ENCODE measurements at regions not wholly inside any gene's neighbourhood (a gene's known extent, or its start where the extent isn't known, plus 50 kb on each side); places are given as distances from the start of the nearest gene placed in this dataset.
"Not testable (repeated sequence)": the region's sequence is repeated elsewhere in the genome, so short reads cannot be mapped to it uniquely, and the experiment has no call there.

DNA sequence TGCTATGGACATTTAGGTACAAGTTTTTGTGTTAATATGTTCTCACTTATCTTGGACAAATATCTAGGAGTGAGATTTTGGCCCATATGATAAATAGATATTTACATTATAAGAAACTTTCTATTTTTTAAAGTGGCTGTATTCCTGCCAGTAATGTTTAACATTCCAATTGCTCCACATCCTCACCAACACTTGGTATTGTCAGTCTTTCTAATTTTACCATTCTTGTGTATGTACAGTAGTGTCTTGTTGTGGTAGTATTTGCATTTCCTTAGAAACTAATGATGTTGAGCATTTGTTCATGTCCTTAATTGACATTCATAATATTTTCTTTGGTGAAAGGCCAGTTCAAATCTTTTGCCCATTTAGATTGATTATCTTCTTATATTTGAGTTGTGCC lies 171.4 kb upstream of the TSHZ3 start:
- no peaks in the 10 kb centered on the region for H3K27me3 Mint-ChIP-seq
- H3K4me3 Mint-ChIP-seq = no peak overlapping the region
- H3K9me3 Mint-ChIP-seq = peaks cover 11% of the 10 kb centered on the region
- H3K4me1 Mint-ChIP-seq = no peaks in the 10 kb centered on the region
- no peak overlapping the region for H3K27ac Mint-ChIP-seq
- DNase-seq = no peak
- no peaks in the 10 kb centered on the region for H3K36me3 Mint-ChIP-seq

DNA sequence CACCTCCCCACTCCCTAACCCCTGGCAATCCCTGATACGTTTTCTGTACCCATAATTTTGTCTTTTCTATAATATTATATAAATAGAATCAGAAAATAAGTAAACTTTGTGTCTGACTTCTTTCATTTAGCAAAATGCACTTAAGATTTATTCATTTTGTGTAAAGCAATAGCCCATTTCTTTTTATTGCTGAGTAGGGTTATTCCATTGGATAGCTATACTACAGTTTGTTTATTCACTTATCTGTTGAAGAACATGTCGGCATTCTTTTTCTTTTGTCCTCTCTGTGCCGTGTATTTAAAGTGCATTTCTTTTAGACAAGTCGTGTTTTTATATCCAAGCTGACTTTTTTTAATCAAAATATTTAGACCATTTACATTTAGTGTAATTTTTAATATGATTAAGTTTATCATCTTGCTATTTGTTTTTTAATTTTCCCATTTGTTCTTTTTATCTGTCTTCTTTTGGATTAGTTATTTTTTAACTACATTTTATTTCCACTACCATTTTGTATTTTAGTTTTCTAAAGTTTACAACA lies 176.4 kb upstream of the TSHZ3 start:
- Mint-ChIP-seq H3K9me3 (peaks cover 17% of the 10 kb centered on the region), H3K4me3 (no peak overlapping the region), H3K27ac (no peak overlapping the region), H3K27me3 (no peaks in the 10 kb centered on the region), H3K36me3 (no peaks in the 10 kb centered on the region), H3K4me1 (no peaks in the 10 kb centered on the region)
- DNase-seq = no peak

DNA sequence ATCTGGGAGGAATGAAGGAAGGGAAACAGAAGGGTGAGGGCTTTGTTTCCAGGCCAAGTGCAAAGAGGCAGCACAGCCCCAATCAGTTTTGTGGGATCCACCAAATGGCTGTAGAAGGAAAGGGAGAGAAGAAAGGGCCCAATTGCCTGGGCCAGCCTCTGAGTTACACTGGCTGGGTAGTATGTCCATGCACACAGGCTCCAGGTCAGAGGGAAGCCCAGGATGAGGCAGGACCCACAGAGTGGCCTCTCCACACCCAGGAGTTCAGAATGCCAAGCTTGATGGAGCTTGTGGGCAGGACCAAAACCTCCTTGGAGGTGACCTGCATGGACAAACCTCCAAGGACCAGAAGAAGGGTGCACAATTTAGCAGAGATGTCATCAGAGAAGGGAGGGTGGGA lies 178.2 kb upstream of the TSHZ3 start:
- no peak for DNase-seq
- H3K4me3 Mint-ChIP-seq = no peak overlapping the region
- no peaks in the 10 kb centered on the region for H3K27me3 Mint-ChIP-seq
- H3K9me3 Mint-ChIP-seq = peaks cover 14% of the 10 kb centered on the region
- H3K36me3 Mint-ChIP-seq = no peaks in the 10 kb centered on the region
- H3K27ac Mint-ChIP-seq = no peak overlapping the region
- H3K4me1 Mint-ChIP-seq = no peaks in the 10 kb centered on the region

DNA sequence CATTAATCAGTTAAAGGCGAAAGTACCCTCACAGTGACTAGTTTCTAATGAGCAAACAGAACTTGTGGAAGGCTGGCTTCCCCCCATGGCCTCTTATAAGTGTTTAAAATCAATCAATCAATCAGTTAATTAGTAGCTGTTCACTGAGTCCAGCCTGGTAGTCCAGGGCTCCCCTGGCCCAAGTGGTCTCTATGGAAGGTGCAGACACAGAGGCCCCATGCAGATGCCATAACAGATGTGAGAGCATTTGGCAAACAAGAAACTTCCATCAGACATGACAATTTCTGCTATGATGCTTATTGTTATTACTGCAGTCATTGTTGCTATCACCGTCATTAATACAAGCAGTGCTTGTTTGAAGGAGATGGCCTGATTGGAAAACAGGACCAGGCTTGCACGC lies 179.0 kb upstream of the TSHZ3 start:
- no peaks in the 10 kb centered on the region for H3K27me3 Mint-ChIP-seq
- no peak overlapping the region for H3K4me3 Mint-ChIP-seq
- no peaks in the 10 kb centered on the region for H3K4me1 Mint-ChIP-seq
- peaks cover 14% of the 10 kb centered on the region for H3K9me3 Mint-ChIP-seq
- no peak overlapping the region for H3K27ac Mint-ChIP-seq
- H3K36me3 Mint-ChIP-seq = no peaks in the 10 kb centered on the region
- DNase-seq = no peak

DNA sequence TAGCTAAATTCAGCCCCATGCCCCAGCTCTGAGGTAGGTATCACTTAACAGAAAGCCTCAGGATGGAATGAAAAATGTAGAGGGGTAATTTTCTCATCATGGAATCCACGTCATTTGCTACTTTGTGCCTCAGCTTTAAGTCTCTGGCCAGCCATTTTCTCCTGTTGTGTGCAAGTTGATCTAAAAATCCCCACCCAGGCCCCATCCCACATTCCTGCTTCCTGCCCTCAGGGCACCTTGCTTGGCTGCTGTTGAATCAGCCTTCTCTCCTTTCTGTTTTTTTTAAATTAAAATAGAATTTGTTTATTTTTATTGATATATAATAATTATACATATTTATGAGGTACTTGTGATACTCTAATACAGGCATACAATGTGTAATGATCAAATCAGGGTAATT lies 179.9 kb upstream of the TSHZ3 start:
- Mint-ChIP-seq H3K27ac (no peak overlapping the region), H3K9me3 (peaks cover 14% of the 10 kb centered on the region), H3K4me3 (no peak overlapping the region), H3K4me1 (no peaks in the 10 kb centered on the region), H3K27me3 (no peaks in the 10 kb centered on the region), H3K36me3 (no peaks in the 10 kb centered on the region)
- DNase-seq = no peak

DNA sequence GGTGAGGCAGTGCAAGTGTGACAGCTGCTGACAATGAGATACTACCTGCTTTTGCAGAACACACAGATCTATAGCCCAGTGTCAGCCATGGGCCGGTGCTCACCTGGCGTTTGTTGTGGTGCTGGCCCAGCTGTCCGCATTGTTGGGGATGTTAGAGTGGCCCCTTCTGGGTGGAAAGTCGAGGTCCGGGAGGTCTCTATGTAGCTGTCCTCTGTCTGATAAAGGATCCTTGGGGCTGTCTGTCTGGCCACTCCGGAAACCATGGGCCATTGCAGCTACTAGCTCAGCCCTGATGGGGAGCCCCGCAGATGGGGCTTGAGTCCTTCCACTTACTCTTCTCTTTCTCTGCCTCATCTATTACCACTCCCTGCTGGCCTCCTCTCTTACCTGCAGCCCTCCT lies 181.5 kb upstream of the TSHZ3 start:
- peaks cover 8% of the 10 kb centered on the region for H3K9me3 Mint-ChIP-seq
- no peaks in the 10 kb centered on the region for H3K36me3 Mint-ChIP-seq
- no peaks in the 10 kb centered on the region for H3K27me3 Mint-ChIP-seq
- no peak overlapping the region for H3K27ac Mint-ChIP-seq
- no peak overlapping the region for H3K4me3 Mint-ChIP-seq
- no peaks in the 10 kb centered on the region for H3K4me1 Mint-ChIP-seq
- no peak for DNase-seq

DNA sequence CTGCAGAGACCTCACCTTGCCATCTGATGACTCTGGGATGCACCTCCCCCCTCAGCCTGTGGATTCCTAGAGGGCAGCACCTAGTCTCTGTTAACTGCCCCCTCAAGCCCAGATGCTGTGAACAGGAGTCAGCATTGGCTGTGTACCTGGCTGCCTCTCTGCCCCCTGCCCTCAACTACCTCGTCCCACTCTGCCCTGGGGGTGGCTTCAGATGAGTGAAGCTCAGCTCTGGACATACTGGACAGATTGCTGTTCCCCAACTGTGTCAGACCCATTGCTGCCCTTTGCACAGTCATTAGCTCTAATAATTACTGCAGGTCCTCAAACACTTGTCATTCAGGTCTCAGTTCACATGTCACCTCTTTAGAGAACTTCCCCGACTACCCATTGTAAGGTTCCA lies 182.1 kb upstream of the TSHZ3 start:
- no peaks in the 10 kb centered on the region for H3K36me3 Mint-ChIP-seq
- H3K4me1 Mint-ChIP-seq = no peaks in the 10 kb centered on the region
- peaks cover 4% of the 10 kb centered on the region for H3K9me3 Mint-ChIP-seq
- no peak overlapping the region for H3K4me3 Mint-ChIP-seq
- no peak for DNase-seq
- H3K27me3 Mint-ChIP-seq = no peaks in the 10 kb centered on the region
- H3K27ac Mint-ChIP-seq = no peak overlapping the region

DNA sequence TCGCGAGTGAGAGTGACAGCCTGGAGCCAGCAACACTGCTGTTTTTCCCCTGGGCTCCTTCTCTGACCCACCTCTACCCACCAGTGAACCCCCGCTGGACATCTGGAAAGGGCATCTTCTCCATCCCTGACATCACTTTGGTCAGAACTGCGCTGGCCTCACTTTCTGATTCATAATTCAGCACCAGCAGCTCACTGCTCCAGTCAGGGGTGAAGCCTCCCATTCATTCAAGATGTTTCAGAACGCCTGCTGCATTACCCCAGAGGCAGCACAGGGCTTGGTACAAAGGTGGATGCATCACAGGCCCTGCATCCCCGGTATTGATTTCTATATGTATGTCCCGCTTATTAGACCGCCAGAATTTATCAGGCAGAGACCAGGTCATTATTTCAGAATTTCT lies 182.8 kb upstream of the TSHZ3 start:
- H3K4me1 Mint-ChIP-seq = no peaks in the 10 kb centered on the region
- H3K27ac Mint-ChIP-seq = no peak overlapping the region
- DNase-seq = no peak
- no peak overlapping the region for H3K4me3 Mint-ChIP-seq
- no peaks in the 10 kb centered on the region for H3K36me3 Mint-ChIP-seq
- H3K27me3 Mint-ChIP-seq = no peaks in the 10 kb centered on the region
- peaks cover 2% of the 10 kb centered on the region for H3K9me3 Mint-ChIP-seq

DNA sequence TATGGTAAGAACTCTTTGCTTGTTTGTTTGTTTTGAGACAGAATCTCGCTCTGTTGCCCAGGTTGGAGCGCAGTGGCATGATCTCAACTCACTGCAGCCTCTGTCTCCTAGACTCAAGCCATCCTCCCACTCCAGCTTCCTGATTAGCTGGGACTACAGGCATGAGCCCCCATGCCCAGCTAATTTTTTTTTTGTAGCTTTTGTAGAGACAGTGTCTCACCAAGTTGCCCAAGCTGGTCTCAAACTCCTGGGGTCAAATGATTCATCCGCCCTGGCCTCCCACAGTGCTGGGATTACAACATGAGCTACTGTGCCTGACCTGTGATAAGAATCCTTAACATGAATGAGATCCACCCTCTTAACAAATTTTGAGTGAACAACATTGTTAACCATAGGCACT lies 183.9 kb upstream of the TSHZ3 start:
- H3K36me3 Mint-ChIP-seq = no peaks in the 10 kb centered on the region
- no peak overlapping the region for H3K4me3 Mint-ChIP-seq
- H3K9me3 Mint-ChIP-seq = peaks cover 6% of the 10 kb centered on the region
- DNase-seq = no peak
- H3K27me3 Mint-ChIP-seq = no peaks in the 10 kb centered on the region
- H3K27ac Mint-ChIP-seq = no peak overlapping the region
- H3K4me1 Mint-ChIP-seq = no peaks in the 10 kb centered on the region

DNA sequence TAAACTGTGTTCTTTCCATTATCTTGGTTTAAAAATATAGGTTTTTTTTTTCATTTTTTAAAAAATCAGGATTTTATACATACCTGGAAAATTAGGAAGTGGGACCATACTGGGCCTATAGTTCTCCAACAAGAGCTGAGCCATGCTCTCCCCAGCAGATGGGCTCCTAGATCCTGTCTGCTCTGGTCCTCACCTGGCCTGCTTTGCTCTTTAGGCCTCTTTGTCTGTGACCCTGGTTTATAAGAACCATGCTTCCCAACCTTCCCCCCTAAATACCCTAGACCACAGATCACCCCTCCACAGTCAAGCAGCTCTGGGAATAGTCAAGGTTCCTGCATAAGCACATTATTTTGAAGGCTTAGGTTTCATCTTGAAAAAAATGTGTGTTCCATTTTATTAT lies 185.0 kb upstream of the TSHZ3 start:
- H3K4me3 Mint-ChIP-seq = no peak overlapping the region
- H3K27me3 Mint-ChIP-seq = no peaks in the 10 kb centered on the region
- H3K4me1 Mint-ChIP-seq = no peaks in the 10 kb centered on the region
- no peak for DNase-seq
- peaks cover 8% of the 10 kb centered on the region for H3K9me3 Mint-ChIP-seq
- H3K36me3 Mint-ChIP-seq = no peaks in the 10 kb centered on the region
- H3K27ac Mint-ChIP-seq = no peak overlapping the region

DNA sequence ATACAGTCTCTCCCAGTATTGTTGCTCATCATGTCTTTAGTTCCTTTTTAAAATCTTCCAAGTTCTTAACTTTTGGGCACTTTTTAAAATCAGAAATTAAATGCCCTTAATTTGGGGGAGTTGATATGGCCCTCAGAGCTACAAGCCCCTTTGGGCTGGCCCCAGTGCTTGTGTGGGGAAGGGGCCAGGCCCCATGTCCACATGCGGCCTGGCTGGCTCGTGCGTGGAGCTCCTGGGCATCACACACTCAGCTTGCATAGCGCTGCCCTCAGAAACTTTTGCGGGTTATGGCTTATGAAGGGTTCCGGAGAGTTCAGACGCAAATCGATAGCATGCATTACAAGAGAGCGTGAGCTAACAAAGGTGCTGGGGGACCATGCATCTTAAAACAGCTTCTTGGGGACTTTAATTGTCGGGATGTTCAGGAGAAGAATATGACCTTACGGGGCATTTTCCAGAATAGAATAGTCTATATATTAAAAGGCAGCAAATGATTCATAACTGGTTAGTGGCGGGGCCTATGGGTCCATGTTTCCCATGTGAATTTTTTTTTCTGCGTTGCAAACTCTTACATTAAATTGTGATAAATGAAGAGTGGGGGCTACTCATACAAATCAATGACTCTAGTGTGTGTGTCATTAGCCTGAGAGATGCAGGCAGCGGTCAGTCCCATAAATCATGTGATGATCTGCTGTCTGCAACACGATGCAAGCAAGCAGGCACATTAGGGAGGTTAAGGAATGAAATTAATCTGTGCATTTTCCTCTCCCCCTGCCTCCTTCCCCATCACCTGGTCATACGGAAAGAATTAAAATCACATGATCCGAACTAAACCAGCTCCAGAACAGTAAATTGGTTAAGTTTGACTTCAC lies 185.8 kb upstream of the TSHZ3 start:
- no peak overlapping the region for H3K27ac Mint-ChIP-seq
- DNase-seq = no peak
- no peak overlapping the region for H3K4me3 Mint-ChIP-seq
- H3K27me3 Mint-ChIP-seq = no peaks in the 10 kb centered on the region
- H3K4me1 Mint-ChIP-seq = no peaks in the 10 kb centered on the region
- H3K9me3 Mint-ChIP-seq = peaks cover 6% of the 10 kb centered on the region
- H3K36me3 Mint-ChIP-seq = no peaks in the 10 kb centered on the region

DNA sequence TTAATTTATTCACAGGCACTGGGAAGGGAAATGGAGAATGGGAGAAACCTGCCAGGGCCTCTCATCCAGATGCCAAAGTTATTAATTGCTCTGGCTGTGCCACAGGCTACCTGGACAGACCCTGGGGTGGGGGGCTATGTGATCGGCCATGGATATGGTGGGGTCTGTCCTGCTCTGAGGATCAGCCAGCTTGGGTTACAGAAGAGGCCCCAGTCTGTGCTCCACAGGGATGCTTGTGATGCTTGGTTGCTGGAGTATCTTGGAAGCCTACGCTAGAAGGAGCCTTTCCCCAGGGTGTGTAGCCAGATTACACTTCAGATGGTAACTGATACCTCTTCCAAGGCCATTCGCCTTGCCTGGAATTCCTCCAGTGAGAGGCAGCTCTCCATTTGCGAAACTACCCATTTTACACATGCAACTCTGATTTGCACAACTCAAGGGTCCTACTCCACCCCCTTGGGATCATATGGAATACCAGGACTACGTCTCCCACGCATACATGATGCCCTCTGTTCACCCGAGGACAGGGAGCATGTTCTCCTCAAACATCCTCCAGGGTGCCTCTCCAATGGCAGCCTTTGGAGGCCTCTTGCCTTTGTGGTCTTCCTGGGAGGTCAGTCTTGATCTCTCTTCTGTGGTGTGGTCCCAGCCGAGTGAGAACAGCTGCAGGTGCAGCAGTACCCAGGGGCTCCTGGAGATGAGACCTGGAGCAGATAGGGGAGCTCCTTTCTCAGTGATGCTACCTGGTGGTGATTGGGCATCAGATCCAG lies 186.6 kb upstream of the TSHZ3 start:
- H3K27me3 Mint-ChIP-seq = no peaks in the 10 kb centered on the region
- H3K9me3 Mint-ChIP-seq = peaks cover 6% of the 10 kb centered on the region
- no peaks in the 10 kb centered on the region for H3K36me3 Mint-ChIP-seq
- no peak for DNase-seq
- H3K4me3 Mint-ChIP-seq = no peak overlapping the region
- no peak overlapping the region for H3K27ac Mint-ChIP-seq
- H3K4me1 Mint-ChIP-seq = no peaks in the 10 kb centered on the region

DNA sequence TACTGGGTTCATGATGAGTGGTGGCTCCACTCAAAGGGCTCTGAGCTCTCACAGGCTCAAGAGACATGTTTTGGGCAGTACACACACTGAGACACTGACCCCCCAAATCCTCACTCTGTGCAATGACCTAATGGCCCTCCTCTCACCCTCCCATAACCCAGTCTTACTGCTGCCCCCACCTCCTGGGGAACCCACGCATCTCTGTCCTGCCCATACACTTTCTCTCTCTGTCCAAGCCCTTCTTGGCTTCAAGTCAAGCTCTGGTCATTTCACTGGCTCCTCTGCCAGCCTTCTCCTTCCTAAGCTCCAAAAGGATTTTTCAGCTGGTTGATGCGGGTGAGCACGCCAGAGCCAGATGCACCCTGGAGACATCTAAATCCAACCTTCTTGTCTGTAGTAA lies 187.9 kb upstream of the TSHZ3 start:
- no peaks in the 10 kb centered on the region for H3K4me1 Mint-ChIP-seq
- no peak overlapping the region for H3K27ac Mint-ChIP-seq
- no peak overlapping the region for H3K4me3 Mint-ChIP-seq
- H3K27me3 Mint-ChIP-seq = peaks cover 4% of the 10 kb centered on the region
- H3K9me3 Mint-ChIP-seq = peaks cover 6% of the 10 kb centered on the region
- no peak for DNase-seq
- H3K36me3 Mint-ChIP-seq = no peaks in the 10 kb centered on the region

DNA sequence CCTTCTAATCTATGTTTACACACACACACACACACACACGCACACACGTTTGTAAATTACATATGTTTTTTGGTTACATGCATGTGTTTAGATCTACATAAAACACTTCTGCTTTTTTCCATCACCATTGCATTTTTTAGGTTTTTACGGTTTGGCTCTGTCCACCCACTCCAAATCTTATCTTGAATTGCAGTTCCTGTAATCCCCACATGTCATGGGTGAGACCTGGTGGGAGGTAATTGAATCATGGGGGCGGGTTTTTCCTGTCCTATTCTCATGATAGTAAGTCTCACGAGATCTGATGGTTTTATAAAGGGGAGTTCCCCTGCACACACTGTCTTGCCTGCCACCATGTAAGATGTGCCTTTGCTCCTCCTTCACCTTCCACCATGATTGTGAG lies 188.7 kb upstream of the TSHZ3 start:
- DNase-seq, H3K9me3 Mint-ChIP-seq, H3K36me3 Mint-ChIP-seq, H3K27me3 Mint-ChIP-seq, H3K4me3 Mint-ChIP-seq, H3K27ac Mint-ChIP-seq, H3K4me1 Mint-ChIP-seq: not testable (repeated sequence)

DNA sequence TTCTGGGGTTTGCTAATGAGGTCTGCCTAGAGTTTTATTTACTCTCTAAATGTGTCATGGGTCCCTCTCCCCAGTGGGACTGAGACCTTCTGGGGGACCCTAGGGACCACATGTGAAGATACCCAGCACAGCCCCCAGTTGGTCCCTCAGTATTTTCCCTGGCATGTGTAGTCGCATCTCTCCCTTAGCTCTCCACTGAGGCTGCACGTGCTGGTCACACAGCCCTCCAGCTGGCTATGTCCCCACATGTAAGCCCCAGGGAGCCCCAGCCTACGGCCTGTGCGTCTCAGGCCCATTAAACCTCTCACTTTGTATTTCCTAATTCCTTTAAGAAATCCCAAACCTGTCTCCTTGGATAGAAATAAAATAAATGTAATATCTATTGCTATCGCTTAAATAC lies 189.6 kb upstream of the TSHZ3 start:
- H3K9me3 Mint-ChIP-seq = peaks cover 6% of the 10 kb centered on the region
- no peak for DNase-seq
- no peaks in the 10 kb centered on the region for H3K36me3 Mint-ChIP-seq
- no peaks in the 10 kb centered on the region for H3K4me1 Mint-ChIP-seq
- H3K27me3 Mint-ChIP-seq = peaks cover 9% of the 10 kb centered on the region
- no peak overlapping the region for H3K4me3 Mint-ChIP-seq
- no peak overlapping the region for H3K27ac Mint-ChIP-seq

DNA sequence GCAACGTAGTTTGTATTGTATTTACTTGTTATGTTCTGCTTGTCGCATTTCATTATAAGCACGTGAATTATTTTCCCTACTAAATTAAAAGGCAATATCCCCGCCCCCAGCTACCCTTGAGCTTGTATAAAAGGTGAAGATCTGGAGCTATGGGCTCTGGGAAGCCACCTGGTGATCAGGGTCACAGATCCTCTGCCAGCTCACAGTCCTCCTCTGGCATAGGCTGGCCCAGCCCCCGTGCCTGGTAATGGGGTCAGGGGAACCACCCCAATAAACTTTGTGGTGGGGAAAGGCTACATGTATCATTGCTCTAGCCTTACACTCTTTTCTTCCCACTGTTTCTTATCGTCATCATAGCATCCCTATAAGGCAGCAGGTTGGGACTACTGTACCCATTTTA lies 190.2 kb upstream of the TSHZ3 start:
- no peak overlapping the region for H3K27ac Mint-ChIP-seq
- H3K9me3 Mint-ChIP-seq = peaks cover 6% of the 10 kb centered on the region
- H3K27me3 Mint-ChIP-seq = peaks cover 9% of the 10 kb centered on the region
- H3K4me3 Mint-ChIP-seq = no peak overlapping the region
- H3K4me1 Mint-ChIP-seq = no peaks in the 10 kb centered on the region
- no peaks in the 10 kb centered on the region for H3K36me3 Mint-ChIP-seq
- no peak for DNase-seq
